IMR-90 (cell line): ENCODE measurements at regions not wholly inside any gene's neighbourhood (a gene's known extent, or its start where the extent isn't known, plus 50 kb on each side); places are given as distances from the start of the nearest gene placed in this dataset.

Experiments used
- ATAC-seq: fragments of 200-7000 bp; cut with Tn5 transposase; 2 replicates; pipeline ENCODE4 v1.9.1; 2020; ENCODE audit warnings: low read depth, mild to moderate bottlenecking, moderate library complexity
- BruUV-seq: library from RNA; stranded (reverse); fragments of 400-500 nt; replicated peaks from 2 replicates; lab custom pipeline; 2021; lab: Mats Ljungman, UMichigan
- CTCF ChIA-PET: fragments of 300-600 bp; formaldehyde crosslinking; extraction: SDS; loops from one replicate; lab custom pipeline; 2021; ENCODE audit warnings: antibody characterized with exemption; lab: Yijun Ruan, JAX
- POLR2A ChIA-PET: fragments of 300-600 bp; sonication (Branson Sonifier 250); formaldehyde crosslinking; loops from one replicate; lab custom pipeline; 2022; ENCODE audit warnings: antibody characterized with exemption; ENCODE audit not compliant: unreplicated experiment; lab: Charles Lee
- DNase-seq: peaks from one replicate; pipeline ENCODE4 v3.0.0; 2013
- H2AFZ ChIP-seq: replicated peaks from 2 replicates; pipeline ENCODE3; 2013; ENCODE audit warnings: low read length, mild to moderate bottlenecking; ENCODE audit not compliant: poor library complexity
- H2AK5ac ChIP-seq: 2 replicates; pipeline ENCODE4 v1.6.1; 2013; ENCODE audit warnings: low read depth, low read length, inconsistent platforms
- H2AK9ac ChIP-seq: replicated peaks from 2 replicates; pipeline ENCODE3; 2013; ENCODE audit warnings: mild to moderate bottlenecking, low read depth, low read length, moderate library complexity; ENCODE audit not compliant: poor library complexity
- H2BK120ac ChIP-seq: 2 replicates; pipeline ENCODE4 v1.6.1; 2013; ENCODE audit warnings: low read depth, low read length, inconsistent platforms
- H2BK15ac ChIP-seq: 3 replicates; pipeline ENCODE4 v1.6.1; 2013; ENCODE audit warnings: low read depth, low read length, inconsistent platforms
- H2BK20ac ChIP-seq: 2 replicates; pipeline ENCODE4 v1.6.1; 2013; ENCODE audit warnings: low read depth, mild to moderate bottlenecking, inconsistent platforms, low read length, moderate library complexity
- H2BK5ac ChIP-seq: 2 replicates; pipeline ENCODE4 v1.6.1; 2013; ENCODE audit warnings: mild to moderate bottlenecking, low read depth, low read length, inconsistent platforms; ENCODE audit not compliant: poor library complexity, severe bottlenecking
- H3K14ac ChIP-seq: replicated peaks from 2 replicates; pipeline ENCODE4 v1.6.1; 2013; ENCODE audit warnings: low read depth, low read length, inconsistent platforms
- H3K18ac ChIP-seq: 2 replicates; pipeline ENCODE4 v1.6.1; 2013; ENCODE audit warnings: low read depth, low read length, control low read depth
- H3K23ac ChIP-seq: 2 replicates; pipeline ENCODE4 v1.6.1; 2013; ENCODE audit warnings: low read depth, low read length, inconsistent platforms
- H3K27ac ChIP-seq: 2 replicates; pipeline ENCODE4 v1.5.1; 2013; ENCODE audit warnings: mild to moderate bottlenecking, control low read depth, low read length; ENCODE audit not compliant: insufficient read depth
- H3K27me3 ChIP-seq: 2 replicates; pipeline ENCODE4 v1.6.1; 2013; ENCODE audit warnings: low read length; ENCODE audit not compliant: control insufficient read depth, insufficient read depth
- H3K36me3 ChIP-seq: 2 replicates; pipeline ENCODE4 v1.6.1; 2013; ENCODE audit warnings: low read length, mixed read lengths; ENCODE audit not compliant: control insufficient read depth, insufficient read depth
- H3K4ac ChIP-seq: 2 replicates; pipeline ENCODE4 v1.6.1; 2013; ENCODE audit warnings: low read depth, low read length, inconsistent platforms
- H3K4me1 ChIP-seq: 2 replicates; pipeline ENCODE4 v1.6.1; 2013; ENCODE audit warnings: low read length, mixed read lengths; ENCODE audit not compliant: control insufficient read depth, insufficient read depth
- H3K4me2 ChIP-seq: 2 replicates; pipeline ENCODE4 v1.6.1; 2013; ENCODE audit warnings: low read depth, mild to moderate bottlenecking, control low read depth, low read length, moderate library complexity
- H3K4me3 ChIP-seq: 2 replicates; pipeline ENCODE4 v1.5.1; 2013; ENCODE audit warnings: low read depth, mild to moderate bottlenecking, control low read depth, low read length, moderate library complexity; ENCODE audit not compliant: insufficient read depth
- H3K56ac ChIP-seq: 2 replicates; pipeline ENCODE4 v1.6.1; 2013; ENCODE audit warnings: low read length, inconsistent platforms; ENCODE audit not compliant: insufficient read depth; ENCODE audit errors: extremely low read depth
- H3K79me1 ChIP-seq, 2 experiments: 2 replicates each; pipeline ENCODE4 v1.6.1; 2013; ENCODE audit warnings: low read length in 2 of 2, inconsistent platforms in 1 of 2, low read depth in 1 of 2
- H3K9ac ChIP-seq: 2 replicates; pipeline ENCODE4 v1.6.1; 2013; ENCODE audit warnings: low read depth, low read length, control low read depth
- H3K9me1 ChIP-seq: 2 replicates; pipeline ENCODE4 v1.6.1; 2013; ENCODE audit warnings: low read length, inconsistent platforms; ENCODE audit not compliant: insufficient read depth
- H3K9me3 ChIP-seq: 2 replicates; pipeline ENCODE4 v1.6.1; 2013; ENCODE audit warnings: low read length; ENCODE audit not compliant: control insufficient read depth, insufficient read depth
- H4K20me1 ChIP-seq: 2 replicates; pipeline ENCODE4 v1.6.1; 2013; ENCODE audit warnings: low read length, inconsistent platforms; ENCODE audit not compliant: insufficient read depth
- H4K5ac ChIP-seq: 2 replicates; pipeline ENCODE4 v1.6.1; 2013; ENCODE audit warnings: mild to moderate bottlenecking, low read depth, low read length, control low read depth
- H4K8ac ChIP-seq, 2 experiments: 2 replicates each; pipeline ENCODE4 v1.6.1; 2013; ENCODE audit warnings: low read depth in 2 of 2, low read length in 2 of 2, control low read depth in 1 of 2, inconsistent platforms in 1 of 2
- H4K91ac ChIP-seq: 2 replicates; pipeline ENCODE4 v1.6.1; 2013; ENCODE audit warnings: low read depth, low read length, inconsistent platforms; ENCODE audit not compliant: insufficient read depth
- MAZ ChIP-seq: IDR thresholded peaks from 2 replicates; pipeline ENCODE4 v1.6.1; 2012; ENCODE audit warnings: low read depth, mild to moderate bottlenecking, low read length, improper control_type of control experiment, moderate library complexity, borderline replicate concordance
- RCOR1 ChIP-seq: IDR thresholded peaks from 2 replicates; pipeline ENCODE4 v1.6.1; 2012; ENCODE audit warnings: mild to moderate bottlenecking, low read length, improper control_type of control experiment; ENCODE audit not compliant: insufficient replicate concordance
- SMC3 ChIP-seq: fragments of 150-350 bp; IDR thresholded peaks from 2 replicates; pipeline ENCODE4 v1.6.1; 2016; ENCODE audit warnings: low read depth, mild to moderate bottlenecking, antibody characterized with exemption, low read length, moderate library complexity
- WGBS, 2 experiments: methylation state at CpG; one replicate each; pipeline versions ENCODE4 v1.1.5 to v1.1.7; 2013; ENCODE audit warnings: missing lambda C conversion rate in 2 of 2; ENCODE audit not compliant: insufficient read length in 1 of 2; ENCODE audit errors: extremely low coverage in 2 of 2; 5-methylcytosine and 5-hydroxymethylcytosine counted together
- dilution Hi-C: fragments of 300-500 bp; cut with HindIII; formaldehyde crosslinking; loops from one replicate; pipeline ENCODE4 v1.14.3; 2018; ENCODE audit warnings: low sequenced_read_pairs; ENCODE audit not compliant: unreplicated experiment
- in situ Hi-C: fragments of 300-500 bp; cut with MboI; formaldehyde crosslinking; loops from 3 replicates; pipeline ENCODE4 v1.14.3; 2019; ENCODE audit warnings: low sequenced_read_pairs, inconsistent platforms, mixed read lengths
- intact Hi-C: fragments of 100-400 bp; cut with micrococcal nuclease; formaldehyde crosslinking; loops from 2 replicates; pipeline ENCODE4 v1.10.0; 2022

DNA sequence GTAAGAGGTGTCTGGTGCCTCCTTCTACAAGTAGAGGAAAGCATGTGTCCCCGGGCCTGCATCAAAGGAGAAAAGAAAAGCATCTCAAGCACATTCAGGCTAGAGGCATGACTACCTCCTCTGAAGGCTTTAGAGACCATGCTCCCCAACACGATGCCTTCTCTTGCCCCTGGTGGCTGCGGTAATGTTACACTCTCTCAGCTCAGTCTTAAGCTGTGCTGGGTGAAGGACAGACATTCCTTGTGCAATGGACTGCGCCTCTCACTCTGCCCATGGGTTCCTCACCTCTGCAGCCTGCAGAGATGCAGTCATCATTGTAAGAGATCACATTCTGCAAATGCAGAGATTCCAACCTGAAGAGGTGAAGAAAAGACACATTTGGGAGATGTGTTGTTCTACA is 148.2 kb upstream of the HNRNPA3 start:
- Histone ChIP-seq H3K23ac (no peak overlapping the region), H2AK9ac (no peak overlapping the region), H3K4ac (no peak overlapping the region), H3K4me1 (no peaks in the 10 kb centered on the region), H3K9me1 (no peaks in the 10 kb centered on the region), H3K4me3 (no peak overlapping the region), H2AFZ (no peak overlapping the region), H3K9me3 (no peaks in the 10 kb centered on the region), H3K4me2 (no peak overlapping the region), H3K27me3 (peaks cover 1% of the 10 kb centered on the region; the same call in 1 of the 2 replicates), H3K14ac (no peak overlapping the region), H3K56ac (no peak overlapping the region), H3K36me3 (no peaks in the 10 kb centered on the region), H2BK15ac (no peak overlapping the region), H2AK5ac (no peak overlapping the region), H2BK120ac (no peak overlapping the region), H2BK20ac (no peak overlapping the region), H3K9ac (no peak overlapping the region), H4K8ac (no peak overlapping the region), H4K91ac (no peak overlapping the region), H3K79me1 (no peaks in the 10 kb centered on the region), H4K5ac (no peak overlapping the region), H2BK5ac (no peak overlapping the region), H3K27ac (no peak overlapping the region), H4K20me1 (no peaks in the 10 kb centered on the region), H3K18ac (no peak overlapping the region)
- in situ Hi-C loops, result no loop called here
- intact Hi-C loops, result no loop called here
- POLR2A ChIA-PET, result no interaction called here
- TF ChIP-seq SMC3, result no peak
- TF ChIP-seq RCOR1, result no peak
- no peak for TF ChIP-seq MAZ
- CTCF ChIA-PET, result no interaction called here
- 86% methylated on average over 2 of the region's 4 CpGs; no CpG with 5 or more reads in 1 of the 2 experiments for WGBS, 2 experiments
- dilution Hi-C loops, result no loop called here
- BruUV-seq, result no TSS peak
- ATAC-seq (no peak), DNase-seq (no peak)
